ENCODE measurements at regions not wholly inside any gene's neighbourhood (a gene's known extent, or its start where the extent isn't known, plus 50 kb on each side); places are given as distances from the start of the nearest gene placed in this dataset.

DNA sequence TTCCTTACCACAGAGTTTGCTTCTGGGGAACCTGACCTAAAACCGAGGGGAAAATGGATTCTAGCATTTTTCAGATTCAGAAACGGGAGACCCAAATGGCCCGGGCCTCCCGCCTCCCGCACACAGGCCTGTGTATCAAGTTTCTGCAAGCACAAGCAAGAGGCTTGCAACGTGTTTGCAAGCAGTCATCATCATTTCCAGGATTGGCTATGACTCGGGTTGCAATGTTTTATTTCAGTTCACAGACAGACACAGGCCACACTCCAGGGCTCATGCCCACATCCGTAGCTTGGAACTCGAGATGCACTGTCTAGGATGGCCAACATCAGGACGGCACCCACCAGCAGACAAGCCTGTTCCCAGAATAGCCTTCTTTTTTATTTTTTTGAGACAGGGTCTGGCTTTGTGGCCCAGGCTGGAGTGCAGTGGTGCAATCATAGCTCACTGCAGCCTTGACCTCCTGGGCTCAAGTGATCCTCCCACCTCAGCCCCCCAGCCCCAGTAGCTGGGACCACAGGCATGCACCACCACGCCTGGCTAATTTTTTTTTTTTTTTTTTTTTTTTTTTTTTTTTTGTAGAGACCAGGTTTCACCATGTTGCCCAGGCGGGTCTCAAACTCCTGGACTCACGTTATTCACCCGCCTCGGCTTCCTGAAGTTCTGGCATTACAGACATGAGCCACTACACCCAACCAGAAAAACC lies 68.1 kb upstream of the FOXK1 start:
- H3K27ac ChIP-seq: no peak overlapping the region
- TF ChIP-seq, protein P1, sequence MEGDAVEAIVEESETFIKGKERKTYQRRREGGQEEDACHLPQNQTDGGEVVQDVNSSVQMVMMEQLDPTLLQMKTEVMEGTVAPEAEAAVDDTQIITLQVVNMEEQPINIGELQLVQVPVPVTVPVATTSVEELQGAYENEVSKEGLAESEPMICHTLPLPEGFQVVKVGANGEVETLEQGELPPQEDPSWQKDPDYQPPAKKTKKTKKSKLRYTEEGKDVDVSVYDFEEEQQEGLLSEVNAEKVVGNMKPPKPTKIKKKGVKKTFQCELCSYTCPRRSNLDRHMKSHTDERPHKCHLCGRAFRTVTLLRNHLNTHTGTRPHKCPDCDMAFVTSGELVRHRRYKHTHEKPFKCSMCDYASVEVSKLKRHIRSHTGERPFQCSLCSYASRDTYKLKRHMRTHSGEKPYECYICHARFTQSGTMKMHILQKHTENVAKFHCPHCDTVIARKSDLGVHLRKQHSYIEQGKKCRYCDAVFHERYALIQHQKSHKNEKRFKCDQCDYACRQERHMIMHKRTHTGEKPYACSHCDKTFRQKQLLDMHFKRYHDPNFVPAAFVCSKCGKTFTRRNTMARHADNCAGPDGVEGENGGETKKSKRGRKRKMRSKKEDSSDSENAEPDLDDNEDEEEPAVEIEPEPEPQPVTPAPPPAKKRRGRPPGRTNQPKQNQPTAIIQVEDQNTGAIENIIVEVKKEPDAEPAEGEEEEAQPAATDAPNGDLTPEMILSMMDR (conservative IDR thresholded peaks at IDR 0.05): no peak

DNA sequence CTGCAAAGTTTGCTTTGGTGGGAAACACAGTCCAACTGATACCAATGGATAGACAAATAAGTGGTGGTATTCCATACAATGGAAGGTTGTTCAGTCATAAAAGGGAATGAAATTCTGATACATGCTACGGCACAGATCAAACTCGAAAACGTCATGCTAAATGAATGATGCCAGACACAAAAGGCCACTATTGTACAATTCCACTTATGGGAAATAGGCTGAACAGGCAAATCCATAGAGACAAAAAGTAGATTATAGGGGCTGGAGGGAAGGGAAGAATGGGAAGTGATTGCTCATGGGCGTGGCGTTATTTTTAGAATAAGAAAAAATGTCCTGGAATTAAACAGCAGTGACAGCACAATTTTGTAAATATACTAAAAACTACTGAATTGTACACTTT lies 66.0 kb upstream of the FOXK1 start:
- no peak overlapping the region for H3K27ac ChIP-seq
- TF ChIP-seq, protein P1 (conservative IDR thresholded peaks at IDR 0.05): no peak

DNA sequence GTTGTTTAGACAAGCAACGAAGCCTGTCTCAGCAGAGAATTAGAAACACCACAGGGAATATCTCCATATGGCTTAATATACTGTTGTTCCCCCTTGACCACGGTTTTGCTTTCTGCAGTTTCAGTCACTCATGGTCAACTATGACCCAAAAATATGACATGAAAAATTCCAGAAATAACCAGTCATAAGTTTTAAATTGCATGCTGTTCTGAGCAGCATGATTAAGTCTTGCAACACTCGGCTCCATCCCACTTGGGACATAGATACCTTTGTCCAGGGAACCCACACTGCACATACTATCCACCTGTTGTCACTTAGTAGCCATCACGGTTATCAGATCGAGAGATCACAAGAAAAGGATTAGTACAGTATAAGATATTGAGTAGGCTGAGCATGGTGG lies 60.7 kb upstream of the FOXK1 start:
- TF ChIP-seq, protein P1 (conservative IDR thresholded peaks at IDR 0.05): no peak
- H3K27ac ChIP-seq: no peak overlapping the region

DNA sequence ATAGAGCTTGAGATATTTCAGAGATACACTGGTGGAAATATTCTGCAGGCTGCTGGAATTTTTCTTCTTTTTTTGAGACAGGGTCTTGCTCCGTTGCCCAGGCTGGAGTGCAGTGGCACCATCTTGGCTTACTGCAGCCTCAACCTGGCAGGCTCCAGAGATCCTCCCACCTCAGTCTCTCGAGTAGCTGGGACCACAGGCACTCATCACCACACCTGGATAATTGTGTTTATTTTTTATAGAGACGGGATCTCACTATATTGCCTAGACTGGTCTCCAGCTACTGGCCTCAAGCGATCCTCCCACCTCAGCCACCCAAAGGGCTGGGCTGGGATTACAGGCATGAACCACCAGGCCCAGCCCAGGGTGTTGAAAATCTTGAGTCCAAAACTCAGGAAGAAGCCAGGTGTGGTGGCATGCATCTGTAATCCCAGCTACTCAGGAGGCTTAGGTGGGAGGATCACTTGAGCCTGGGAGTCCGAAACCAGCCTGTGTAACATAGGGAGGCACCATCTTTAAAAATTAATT lies 55.7 kb upstream of the FOXK1 start:
- no peak overlapping the region for H3K27ac ChIP-seq
- TF ChIP-seq, protein P1 (conservative IDR thresholded peaks at IDR 0.05): no peak

DNA sequence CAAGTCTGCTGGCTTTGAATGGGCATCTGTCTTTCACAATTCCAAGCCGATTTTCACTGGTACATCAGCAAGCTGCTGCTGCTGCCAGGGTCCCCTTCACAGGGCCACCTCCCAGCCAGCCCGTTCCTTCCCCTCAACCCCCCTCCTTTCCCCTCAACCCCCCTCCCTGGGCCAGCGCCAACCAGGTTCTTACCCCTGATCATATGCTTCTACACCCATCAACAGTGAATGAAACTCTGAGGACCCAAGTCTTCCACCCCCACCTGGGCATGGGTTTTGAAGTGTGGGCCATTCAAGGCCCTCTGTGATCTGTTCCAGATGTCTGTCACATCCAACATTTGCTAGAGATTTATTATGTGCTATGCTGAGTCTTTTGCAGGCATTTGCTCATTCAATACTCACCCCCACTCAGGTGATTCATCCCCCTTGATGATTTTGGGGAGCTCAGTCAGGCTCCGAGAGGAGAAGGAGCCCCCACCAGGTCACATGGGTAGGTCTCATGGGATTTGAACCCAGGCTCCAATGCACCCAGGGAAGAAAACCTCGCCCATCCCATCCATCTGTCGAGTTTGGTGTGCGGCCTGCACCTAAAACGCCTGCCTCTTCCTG lies 52.7 kb upstream of the FOXK1 start:
- TF ChIP-seq, protein P1 (conservative IDR thresholded peaks at IDR 0.05): no peak
- H3K27ac ChIP-seq: no peak overlapping the region

DNA sequence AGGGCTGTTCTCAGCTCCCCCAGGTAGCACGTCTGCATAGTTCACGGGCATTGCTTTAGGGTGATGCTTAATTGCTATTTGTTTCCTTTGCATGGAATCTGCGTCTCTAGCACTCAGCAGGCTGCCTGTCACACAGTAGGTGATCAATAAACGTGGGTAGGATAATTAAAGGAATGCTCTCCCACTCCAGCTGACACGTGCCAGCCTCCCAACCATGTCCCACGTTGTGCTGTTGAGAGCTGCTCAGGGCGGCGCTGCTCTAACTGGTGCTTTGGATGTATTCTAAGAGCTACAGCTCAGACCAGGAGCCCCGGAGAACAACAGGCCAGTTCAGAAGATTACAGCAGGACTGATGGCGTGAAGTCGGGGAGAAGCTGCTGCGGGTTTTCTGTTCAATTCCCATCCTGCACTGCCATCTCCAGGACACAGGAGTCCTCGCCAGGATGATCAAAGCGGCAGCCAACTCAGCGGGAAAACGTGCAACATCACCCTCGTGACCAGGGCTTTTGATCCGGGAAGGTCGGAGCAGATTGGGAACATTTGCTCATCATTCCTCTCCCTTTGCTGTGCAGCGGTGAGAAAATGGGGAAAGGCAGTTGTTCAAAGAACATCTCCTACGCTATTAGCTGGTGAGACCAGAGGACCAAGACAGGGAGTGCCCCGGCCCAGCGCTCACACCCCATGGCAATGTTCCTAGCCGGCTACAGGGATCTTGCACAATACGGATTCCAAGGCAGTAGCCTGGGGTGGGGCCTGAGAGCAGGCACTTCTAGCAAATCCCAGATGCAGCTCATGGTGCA lies 50.5 kb upstream of the FOXK1 start:
- peak overlapping the region; percentile 27; the same call in 1 of the 2 replicates for H3K27ac ChIP-seq
- TF ChIP-seq, protein P1 (conservative IDR thresholded peaks at IDR 0.05): peak; percentile 79
